ENCODE measurements at regions not wholly inside any gene's neighbourhood (a gene's known extent, or its start where the extent isn't known, plus 50 kb on each side); places are given as distances from the start of the nearest gene placed in this dataset.

GRCh38 chrX:39309018-39309635 is 507.9 kb downstream of the MID1IP1 start:
- TF ChIP-seq, protein P1, sequence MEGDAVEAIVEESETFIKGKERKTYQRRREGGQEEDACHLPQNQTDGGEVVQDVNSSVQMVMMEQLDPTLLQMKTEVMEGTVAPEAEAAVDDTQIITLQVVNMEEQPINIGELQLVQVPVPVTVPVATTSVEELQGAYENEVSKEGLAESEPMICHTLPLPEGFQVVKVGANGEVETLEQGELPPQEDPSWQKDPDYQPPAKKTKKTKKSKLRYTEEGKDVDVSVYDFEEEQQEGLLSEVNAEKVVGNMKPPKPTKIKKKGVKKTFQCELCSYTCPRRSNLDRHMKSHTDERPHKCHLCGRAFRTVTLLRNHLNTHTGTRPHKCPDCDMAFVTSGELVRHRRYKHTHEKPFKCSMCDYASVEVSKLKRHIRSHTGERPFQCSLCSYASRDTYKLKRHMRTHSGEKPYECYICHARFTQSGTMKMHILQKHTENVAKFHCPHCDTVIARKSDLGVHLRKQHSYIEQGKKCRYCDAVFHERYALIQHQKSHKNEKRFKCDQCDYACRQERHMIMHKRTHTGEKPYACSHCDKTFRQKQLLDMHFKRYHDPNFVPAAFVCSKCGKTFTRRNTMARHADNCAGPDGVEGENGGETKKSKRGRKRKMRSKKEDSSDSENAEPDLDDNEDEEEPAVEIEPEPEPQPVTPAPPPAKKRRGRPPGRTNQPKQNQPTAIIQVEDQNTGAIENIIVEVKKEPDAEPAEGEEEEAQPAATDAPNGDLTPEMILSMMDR (conservative IDR thresholded peaks at IDR 0.05; ENCODE audit: low read depth, low read length), result no peak
- TF ChIP-seq EZH2 (IDR thresholded peaks at IDR 0.05; ENCODE audit: low read length, unreplicated experiment) (no peak), EZH2phosphoT487 (IDR thresholded peaks at IDR 0.05; ENCODE audit: borderline replicate concordance, low read length) (no peak)
